Middle frontal gyrus (tissue), 1 donor: ENCODE measurements at regions not wholly inside any gene's neighbourhood (a gene's known extent, or its start where the extent isn't known, plus 50 kb on each side); places are given as distances from the start of the nearest gene placed in this dataset.

ENCODE experiments used
- DNase-seq: peaks from one replicate; pipeline ENCODE4 v3.0.0-alpha.2; 2015; ENCODE audit warnings: low spot score; ENCODE audit errors: extremely low spot score

- no peak for DNase-seq
These were observed 107.2 kb upstream of the SASH1 start for GRCh38 chr6:148235446-148235845.

- no peak for DNase-seq
These were observed 103.9 kb upstream of the SASH1 start for GRCh38 chr6:148238713-148239112.

GRCh38 chr6:148239215-148239614, 103.4 kb upstream of the SASH1 start:
- no peak for DNase-seq

GRCh38 chr6:148239801-148240460, 102.7 kb upstream of the SASH1 start:
- no peak for DNase-seq

- no peak for DNase-seq
These were observed 102.2 kb upstream of the SASH1 start for GRCh38 chr6:148240461-148240840.

- no peak for DNase-seq
These were observed 101.7 kb upstream of the SASH1 start for GRCh38 chr6:148240861-148241477.

- no peak for DNase-seq
These were observed 100.5 kb upstream of the SASH1 start for GRCh38 chr6:148242180-148242579.

- no peak for DNase-seq
These were observed 98.3 kb upstream of the SASH1 start for GRCh38 chr6:148244217-148244935.

GRCh38 chr6:148247386-148248063, 95.1 kb upstream of the SASH1 start:
- no peak for DNase-seq

- no peak for DNase-seq
These were observed 93.5 kb upstream of the SASH1 start for GRCh38 chr6:148249160-148249559.

GRCh38 chr6:148249679-148250375, 92.8 kb upstream of the SASH1 start:
- DNase-seq, result no peak

GRCh38 chr6:148250975-148251685, 91.5 kb upstream of the SASH1 start:
- DNase-seq, result no peak

- no peak for DNase-seq
These were observed 90.7 kb upstream of the SASH1 start for GRCh38 chr6:148251891-148252290.

- DNase-seq, result no peak
These were observed 84.8 kb upstream of the SASH1 start for GRCh38 chr6:148257810-148258209.

- DNase-seq, result no peak
These were observed 83.8 kb upstream of the SASH1 start for GRCh38 chr6:148258868-148259267.

- DNase-seq, result no peak
These were observed 81.2 kb upstream of the SASH1 start for GRCh38 chr6:148261470-148261869.

- DNase-seq, result no peak
These were observed 79.6 kb upstream of the SASH1 start for GRCh38 chr6:148263010-148263409.

- no peak for DNase-seq
These were observed 78.7 kb upstream of the SASH1 start for GRCh38 chr6:148263961-148264360.

- DNase-seq, result no peak
These were observed 77.6 kb upstream of the SASH1 start for GRCh38 chr6:148265054-148265453.

- no peak for DNase-seq
These were observed 73.3 kb upstream of the SASH1 start for GRCh38 chr6:148269386-148269785.
